T1000 (cell line): ENCODE measurements at regions not wholly inside any gene's neighbourhood (a gene's known extent, or its start where the extent isn't known, plus 50 kb on each side); places are given as distances from the start of the nearest gene placed in this dataset.

Experiments used
- DNase-seq: peaks from one replicate; lab custom pipeline; 2025; ENCODE audit warnings: mixed read lengths; lab: John Stamatoyannopoulos, UW

DNA sequence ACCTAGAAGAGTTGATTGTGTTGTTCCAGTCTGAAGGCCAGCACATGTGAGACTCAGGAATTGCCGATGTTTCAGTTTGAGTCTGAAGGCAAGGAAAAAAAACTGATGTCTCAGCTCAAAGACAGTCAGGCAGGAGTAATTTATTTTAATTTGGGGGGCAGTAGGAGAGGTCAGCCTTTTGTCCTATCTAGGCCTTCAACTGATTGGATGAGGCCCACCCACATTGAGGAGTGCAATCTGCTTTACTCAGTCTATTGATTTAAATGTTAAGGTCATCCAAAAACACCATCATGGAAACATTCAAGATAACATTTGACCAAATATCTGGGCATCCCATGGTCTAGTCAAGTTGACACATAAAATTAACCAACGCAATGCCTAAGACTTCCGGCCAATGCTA is 288.9 kb downstream of the CDK5RAP2 start:
- DNase-seq = no peak

- DNase-seq = no peak
Measured at GRCh38 chr9:120289990-120290975, 289.7 kb downstream of the CDK5RAP2 start.

DNA sequence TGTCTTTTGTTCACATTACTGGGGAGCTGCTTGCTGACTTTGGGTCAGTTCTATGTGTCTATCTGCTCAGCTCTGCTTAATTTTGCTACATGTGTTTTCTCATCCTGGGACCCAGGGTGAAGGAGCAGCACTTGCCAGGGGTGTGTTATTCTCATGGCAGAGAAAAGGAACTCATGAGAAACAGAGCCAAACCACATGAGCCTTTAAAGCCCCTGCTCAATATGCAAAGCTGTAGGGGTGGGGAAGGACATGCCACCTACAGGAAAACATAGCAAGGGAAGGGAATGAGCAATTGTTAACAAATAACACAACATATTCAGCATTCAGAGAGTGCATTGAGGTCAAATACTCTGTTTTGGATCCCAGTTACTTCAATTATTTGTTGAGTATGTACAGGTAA is 290.9 kb downstream of the CDK5RAP2 start:
- DNase-seq = no peak

DNA sequence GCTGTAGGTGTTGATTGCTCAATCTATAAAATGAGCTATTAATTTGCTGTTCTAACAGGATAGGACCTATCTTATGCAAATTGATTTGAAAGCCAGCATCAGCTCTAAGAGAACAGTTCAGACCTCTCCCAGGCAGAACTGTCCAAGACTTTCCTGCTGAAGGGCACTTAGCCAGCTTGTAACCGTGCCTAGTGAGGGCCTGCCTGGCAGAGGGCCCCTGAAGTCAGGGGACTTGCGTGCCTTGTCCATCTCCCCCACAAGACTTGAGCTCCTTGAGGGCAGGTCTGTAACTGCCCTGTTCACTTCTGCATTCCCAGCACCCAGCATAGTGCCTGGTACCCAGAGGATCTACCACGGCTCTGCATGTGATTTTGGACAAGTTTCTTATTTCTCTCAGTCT is 293.4 kb downstream of the CDK5RAP2 start:
- no peak for DNase-seq

DNA sequence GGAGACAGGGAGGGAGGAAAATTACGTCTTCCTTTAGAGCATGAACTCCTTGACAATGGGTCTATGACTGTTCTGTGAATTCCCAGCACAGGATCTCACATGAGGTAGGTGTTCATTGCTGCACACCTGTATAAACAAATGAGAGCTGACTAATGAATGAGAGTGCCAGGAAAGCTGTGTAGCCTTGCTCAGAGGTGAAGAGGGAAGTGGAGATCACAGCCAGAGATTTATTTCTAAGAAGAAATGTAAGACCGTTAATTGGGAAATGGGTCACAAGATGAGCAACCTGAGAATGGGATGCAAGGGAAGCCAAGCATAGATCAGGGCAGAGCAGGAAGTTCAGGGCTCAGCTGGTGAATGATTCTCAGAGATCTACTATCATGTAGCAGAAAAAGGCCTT is 295.1 kb downstream of the CDK5RAP2 start:
- no peak for DNase-seq

DNA sequence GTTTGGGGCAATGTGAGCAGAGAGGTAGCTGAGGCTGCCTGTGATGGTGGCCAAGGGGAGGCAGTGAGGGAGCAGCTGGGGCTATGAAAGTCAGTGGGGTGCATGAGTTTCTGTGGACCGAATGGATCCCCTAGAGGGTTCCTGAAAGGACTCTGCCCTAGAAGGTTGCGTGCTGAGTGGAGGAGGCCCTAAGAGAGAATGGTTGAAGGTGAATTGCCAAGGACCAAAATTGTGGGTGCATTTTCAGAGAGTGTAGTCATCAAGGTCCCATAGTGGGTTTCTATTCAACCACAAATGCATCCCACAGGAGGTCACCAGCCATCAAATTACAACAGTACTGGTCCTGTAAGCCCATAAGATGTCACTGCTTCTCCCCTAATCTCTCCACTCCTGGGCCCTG is 298.3 kb downstream of the CDK5RAP2 start:
- DNase-seq = no peak

DNA sequence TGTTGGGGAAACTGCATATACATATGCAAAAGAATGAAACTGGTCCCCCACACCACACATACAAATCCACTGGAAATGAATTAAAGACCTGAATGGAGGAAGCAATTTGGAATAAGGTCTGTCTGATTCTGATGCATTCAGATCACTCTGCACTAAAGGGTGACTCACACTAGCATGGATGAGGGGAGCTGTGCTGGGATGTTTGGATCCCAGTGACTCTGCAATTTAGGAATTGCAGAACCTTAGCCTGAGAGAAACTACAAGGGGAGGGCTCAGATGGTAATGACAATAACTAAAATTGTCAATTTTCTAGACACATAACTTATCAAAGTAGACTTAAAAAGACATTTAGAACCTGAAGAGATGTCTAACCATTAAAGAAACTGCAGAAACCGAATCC is 312.0 kb downstream of the CDK5RAP2 start:
- DNase-seq = no peak

GRCh38 chr9:120265791-120266190 is 314.2 kb downstream of the CDK5RAP2 start:
- no peak for DNase-seq

DNA sequence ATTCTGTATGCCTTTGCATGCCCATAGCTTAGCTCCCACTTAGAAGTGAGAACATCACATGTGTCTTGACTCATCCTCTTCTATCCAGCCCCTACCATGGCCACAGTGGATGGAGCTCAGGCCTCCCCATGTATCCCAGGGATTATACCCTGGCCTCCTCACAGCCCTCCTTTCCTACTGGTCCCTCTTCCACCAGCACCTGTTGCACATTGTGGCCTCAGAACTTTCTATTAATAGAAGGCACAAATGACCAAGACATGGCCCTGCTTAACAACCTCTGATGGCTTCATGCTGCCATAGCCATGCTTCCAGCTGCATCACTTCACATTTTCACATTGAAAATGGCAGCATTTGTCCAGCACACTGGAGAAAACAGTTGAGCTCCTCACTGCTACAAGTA is 315.4 kb downstream of the CDK5RAP2 start:
- no peak for DNase-seq

DNA sequence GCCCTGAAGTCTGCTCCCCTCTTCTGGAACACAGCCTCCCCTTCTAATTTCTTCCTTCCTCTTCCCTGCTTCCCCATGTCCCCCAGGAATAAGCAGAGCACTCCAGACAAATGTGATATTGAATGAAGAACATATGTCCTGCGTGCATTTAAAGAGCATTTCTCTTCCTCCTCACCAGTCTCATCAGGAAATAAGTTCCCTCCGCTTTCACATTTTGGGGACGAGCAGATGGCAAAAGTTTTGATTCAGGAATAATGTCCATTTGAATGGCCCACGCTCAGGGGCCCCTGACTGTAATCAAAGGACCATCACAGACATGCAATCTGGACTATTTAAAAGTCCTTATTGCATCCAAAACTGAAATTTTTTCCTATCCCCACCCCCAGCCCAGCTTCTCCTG is 316.1 kb downstream of the CDK5RAP2 start:
- no peak for DNase-seq

GRCh38 chr9:120261419-120261818 is 318.5 kb downstream of the CDK5RAP2 start:
- no peak for DNase-seq

DNA sequence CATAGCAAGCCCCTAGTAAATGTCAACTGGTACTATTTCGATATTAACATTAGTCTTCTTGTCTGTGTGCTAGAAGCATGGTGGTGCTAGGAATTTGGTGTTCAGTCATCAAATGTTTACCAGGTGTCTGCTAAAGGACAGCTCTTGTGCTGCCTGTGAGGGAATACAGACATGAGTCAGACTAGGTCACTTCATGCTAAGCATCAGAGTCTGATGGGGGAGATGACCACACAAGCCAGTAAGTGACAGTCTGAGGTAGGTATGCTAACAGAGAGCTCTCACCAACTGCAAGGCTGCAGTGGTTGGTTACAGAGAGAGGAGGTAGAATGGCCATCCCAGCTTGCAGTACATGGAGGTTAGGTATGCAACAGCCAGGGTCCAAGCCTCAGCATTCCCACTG is 320.9 kb downstream of the CDK5RAP2 start:
- DNase-seq = no peak

DNA sequence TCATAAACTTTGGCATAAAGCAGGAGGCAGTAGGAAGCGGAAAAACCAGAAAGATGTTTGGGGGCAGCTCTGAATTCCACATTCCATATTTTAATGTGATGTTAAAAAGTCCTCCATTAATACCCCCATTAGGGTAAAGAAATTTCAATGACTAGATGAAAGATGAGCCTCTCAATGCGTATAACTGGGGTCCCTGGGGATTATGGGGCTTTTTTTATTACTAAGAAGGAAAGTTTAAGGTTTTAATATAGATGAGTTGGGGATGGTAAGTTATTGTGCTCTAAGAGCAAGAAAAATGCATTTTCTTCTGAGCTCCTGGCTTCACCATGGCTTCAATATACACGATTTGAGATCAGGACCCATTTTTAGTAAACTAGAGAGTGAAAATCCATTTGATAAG is 321.9 kb downstream of the CDK5RAP2 start:
- no peak for DNase-seq

- no peak for DNase-seq
Measured at GRCh38 chr9:120257483-120257882, 322.5 kb downstream of the CDK5RAP2 start.

DNA sequence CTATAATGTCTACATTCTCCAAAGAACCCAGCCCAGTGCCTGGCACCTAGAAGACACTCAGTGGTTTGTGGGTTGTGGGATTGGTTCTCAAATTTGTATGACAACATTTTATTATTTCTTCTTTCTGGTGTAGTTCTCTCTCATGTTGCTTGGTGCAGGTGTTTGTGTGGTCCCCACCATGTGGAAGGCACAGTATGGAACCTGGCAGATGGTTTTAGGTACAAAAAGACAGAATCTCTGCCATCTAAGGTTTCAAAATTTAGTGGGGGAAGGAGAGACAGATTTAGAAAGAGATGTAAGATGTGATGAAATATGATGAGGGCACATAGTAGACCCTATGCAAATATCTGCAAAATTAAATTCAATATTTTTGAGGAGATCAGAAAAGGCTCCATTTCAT is 323.8 kb downstream of the CDK5RAP2 start:
- no peak for DNase-seq

GRCh38 chr9:120252248-120252647 is 327.7 kb downstream of the CDK5RAP2 start:
- no peak for DNase-seq

- DNase-seq = no peak
Measured at GRCh38 chr9:120242116-120242811, 337.7 kb downstream of the CDK5RAP2 start.

DNA sequence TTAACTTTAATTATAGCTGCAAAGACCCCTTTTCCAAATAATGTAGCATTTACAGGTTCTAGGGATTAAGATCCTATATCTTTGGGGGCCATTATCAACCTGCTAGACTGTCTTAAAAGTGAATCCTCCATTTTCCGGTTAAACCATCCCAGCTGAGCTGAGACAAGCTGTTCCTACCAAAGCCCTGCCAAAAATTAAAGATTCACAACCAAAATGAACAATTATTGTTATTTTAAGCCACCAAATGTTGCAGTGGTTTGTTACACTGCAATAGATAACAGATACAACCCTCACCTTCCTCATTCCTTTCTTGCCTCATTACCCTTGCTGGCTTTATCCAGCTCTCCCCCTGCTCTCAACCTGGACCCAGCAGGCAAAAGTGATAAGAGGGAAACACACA is 343.4 kb downstream of the CDK5RAP2 start:
- DNase-seq = no peak

GRCh38 chr9:120235081-120235480 is 344.9 kb downstream of the CDK5RAP2 start:
- no peak for DNase-seq

DNA sequence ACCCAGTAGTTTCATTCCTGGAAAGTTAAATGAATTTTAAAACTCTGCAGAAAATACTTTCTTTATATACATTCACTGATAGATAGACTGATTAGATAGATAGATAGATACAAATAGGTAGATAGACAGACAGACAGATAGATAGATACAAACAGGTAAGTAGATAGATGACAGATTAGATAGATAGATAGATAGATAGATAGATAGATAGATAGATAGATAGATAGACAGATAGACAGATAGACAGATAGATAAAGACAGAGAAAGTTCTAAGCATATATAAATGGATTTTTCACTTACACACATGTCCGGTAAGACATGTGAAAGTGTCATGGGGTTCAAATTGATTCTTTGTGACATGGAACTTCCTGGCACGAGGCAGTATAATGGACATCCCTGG is 349.7 kb downstream of the CDK5RAP2 start:
- no peak for DNase-seq

GRCh38 chr9:120221844-120222243 is 358.1 kb downstream of the CDK5RAP2 start:
- no peak for DNase-seq

- no peak for DNase-seq
Measured at GRCh38 chr9:120214332-120214731, 365.6 kb downstream of the CDK5RAP2 start.

GRCh38 chr9:120212853-120213200 is 367.1 kb downstream of the CDK5RAP2 start:
- no peak for DNase-seq
